ENCODE measurements at regions not wholly inside any gene's neighbourhood (a gene's known extent, or its start where the extent isn't known, plus 50 kb on each side); places are given as distances from the start of the nearest gene placed in this dataset.
"Not testable (repeated sequence)": the region's sequence is repeated elsewhere in the genome, so short reads cannot be mapped to it uniquely, and the experiment has no call there.

DNA sequence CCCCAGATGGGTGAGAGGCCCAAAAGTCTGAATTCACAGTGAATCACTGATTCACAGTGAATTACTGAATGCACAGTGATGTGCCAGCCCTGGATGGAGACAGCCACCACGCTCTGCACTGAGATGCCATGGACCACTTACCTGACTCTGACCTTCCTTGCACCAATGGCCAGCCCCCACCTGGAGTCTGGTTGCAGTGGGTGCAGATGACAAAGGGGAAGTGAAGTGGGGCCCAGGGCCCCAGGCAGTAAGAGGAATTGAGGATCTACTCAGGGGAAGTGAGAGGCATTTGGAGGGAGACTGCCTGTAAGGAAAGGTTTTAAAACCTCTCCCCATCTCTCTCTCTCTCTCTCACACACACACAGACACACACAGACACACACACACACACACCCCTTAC is 412.1 kb downstream of the CYLC2 start:
- DNase-seq (ENCODE audit: low spot score) = no peak

DNA sequence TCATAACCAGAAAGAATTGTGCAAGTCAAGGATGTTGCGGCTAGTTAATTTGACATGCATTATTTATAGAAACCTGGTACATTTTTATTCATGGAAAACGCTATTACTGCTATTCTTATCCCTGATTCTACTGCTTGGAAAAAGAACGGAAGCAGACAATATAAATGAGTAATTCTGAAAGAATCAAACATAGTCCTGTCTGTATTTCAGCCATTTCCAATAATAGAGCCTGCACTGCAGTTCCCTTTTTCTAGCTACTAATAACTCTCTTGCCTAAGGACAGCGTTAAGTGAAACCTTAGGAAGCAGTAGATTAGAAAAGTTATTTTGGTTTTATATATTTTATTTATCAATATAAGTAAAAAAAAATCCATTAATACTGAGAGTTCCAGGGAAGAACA is 414.9 kb downstream of the CYLC2 start:
- DNase-seq (ENCODE audit: low spot score) = no peak

DNA sequence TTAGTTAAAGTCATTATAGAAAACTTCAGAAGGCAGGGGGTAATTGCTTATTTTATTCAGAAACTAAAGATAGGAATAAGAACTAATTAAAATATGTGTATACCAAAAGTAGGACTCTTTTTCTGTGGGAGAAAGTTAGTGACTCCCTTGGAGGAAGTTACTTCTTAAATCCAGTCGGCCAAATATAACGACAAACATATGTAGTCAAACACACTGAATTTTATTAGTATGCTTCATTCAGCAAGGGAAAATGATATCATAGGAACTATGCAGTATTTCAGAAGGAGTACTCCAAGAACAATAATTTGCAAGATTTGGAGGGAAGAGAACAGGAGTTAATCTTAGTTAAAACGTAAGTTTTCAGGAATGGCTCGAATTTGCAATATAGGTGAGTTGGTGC is 432.6 kb downstream of the CYLC2 start:
- no peak for DNase-seq (ENCODE audit: low spot score)

DNA sequence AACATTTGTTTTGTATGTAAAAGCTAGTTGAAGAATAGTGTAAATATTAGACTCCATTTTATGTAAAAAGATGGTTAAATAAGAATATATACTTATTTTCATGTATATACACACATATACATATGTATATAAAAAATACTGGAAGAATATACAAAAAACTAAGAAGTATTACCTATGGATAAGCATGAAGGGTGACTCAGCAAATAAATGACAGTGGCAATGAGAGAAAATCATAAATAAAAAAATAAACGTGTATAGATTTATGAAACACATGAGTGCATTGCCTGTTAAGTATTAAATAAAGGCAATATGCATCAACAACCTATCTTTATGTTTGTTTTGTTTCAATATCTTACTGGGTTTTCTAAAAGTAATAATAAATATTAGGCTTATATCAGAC is 435.3 kb downstream of the CYLC2 start:
- DNase-seq (ENCODE audit: low spot score) = no peak

DNA sequence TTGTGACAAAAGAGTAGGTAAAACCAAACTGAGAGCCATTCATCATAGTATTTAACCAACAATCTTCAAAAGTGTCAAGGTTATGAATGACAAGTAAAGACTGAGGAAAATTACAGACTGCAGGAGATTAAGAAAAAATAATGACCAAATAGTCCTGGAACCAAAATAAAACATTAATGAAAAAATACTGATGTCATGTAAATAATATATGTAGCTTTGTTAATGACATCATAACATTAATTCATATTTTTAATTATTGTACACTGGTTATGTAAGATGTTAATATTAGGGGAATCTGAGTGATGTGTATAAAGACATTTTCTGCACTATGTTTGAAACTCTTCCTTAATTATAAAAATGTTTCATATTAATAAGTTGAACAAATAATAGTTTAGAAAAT is 436.7 kb downstream of the CYLC2 start:
- no peak for DNase-seq (ENCODE audit: low spot score)

DNA sequence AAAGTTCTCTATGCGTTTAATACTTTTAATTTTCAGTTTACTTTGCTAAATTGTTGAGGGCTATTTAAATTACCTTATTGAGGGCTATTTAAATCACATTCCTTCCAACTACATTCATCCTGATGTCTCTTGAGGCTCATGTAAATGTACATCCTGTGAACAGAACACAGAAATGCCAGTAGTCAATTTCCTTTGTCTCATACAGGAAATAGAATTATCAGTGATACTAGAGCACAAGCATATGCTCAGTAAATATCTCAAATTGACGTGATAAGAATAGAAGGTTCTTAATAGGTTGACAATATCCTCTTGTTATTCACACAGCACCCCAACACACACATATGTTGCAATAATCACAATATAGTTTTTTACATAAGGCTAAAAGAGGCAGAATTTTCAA is 449.0 kb downstream of the CYLC2 start:
- DNase-seq (ENCODE audit: low spot score) = no peak

DNA sequence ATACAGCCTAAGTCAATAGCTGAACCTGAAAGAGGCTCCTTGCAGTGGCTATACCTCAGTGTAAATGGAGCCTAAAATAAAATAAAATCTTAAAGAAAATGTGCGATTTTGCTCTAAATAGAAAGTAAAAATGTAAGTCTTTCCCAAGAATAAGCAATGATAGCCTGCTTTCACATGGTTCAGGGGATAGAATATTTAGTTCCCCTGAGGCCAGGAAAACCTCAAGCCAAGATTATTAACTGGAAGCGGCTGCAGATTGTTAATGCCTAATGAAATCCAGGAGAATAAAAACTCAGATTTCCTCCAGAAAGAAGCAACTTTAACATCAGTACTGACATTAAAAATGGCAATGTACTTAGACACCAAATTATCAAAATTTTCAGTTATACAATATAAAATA is 463.7 kb downstream of the CYLC2 start:
- DNase-seq (ENCODE audit: low spot score) = no peak

DNA sequence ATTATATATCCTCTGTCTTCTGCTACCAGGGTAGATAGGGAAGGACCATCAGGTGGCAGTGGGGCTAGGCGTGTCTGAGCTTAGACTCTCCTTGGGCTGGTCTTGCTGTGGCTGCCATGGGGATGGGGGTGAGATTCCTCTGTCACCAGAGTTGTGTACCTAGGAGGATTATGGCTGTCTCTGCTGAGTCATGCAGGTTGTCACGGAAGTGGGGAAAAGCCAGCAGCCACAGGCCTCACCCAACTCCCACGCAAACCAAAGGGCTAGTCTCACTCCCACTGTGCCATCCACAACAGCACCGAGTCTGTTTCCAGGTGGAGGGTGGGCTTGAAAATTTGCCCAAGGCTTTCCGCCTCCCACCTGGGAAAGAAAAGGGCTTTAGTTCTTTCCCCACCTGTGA is 476.1 kb downstream of the CYLC2 start:
- no peak for DNase-seq (ENCODE audit: low spot score)

DNA sequence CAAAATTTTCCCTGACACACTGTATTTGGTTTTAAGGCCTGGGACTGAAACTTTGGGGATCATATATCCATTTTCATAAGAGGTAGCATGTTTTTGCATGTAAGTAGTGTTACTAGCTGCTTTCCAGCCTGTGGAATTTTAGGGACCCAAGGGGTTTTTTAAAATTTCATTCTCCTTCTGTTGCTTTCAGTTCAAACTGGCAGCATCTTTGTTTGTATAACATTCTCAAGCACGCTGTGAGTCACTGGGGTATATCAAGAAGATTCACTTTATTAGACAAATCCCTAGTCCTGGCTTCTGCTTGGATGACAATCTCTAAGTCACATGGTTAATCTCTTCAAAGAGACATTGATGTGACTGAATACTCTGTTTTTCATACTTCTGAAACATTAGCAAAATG is 479.0 kb downstream of the CYLC2 start:
- DNase-seq (ENCODE audit: low spot score) = no peak

DNA sequence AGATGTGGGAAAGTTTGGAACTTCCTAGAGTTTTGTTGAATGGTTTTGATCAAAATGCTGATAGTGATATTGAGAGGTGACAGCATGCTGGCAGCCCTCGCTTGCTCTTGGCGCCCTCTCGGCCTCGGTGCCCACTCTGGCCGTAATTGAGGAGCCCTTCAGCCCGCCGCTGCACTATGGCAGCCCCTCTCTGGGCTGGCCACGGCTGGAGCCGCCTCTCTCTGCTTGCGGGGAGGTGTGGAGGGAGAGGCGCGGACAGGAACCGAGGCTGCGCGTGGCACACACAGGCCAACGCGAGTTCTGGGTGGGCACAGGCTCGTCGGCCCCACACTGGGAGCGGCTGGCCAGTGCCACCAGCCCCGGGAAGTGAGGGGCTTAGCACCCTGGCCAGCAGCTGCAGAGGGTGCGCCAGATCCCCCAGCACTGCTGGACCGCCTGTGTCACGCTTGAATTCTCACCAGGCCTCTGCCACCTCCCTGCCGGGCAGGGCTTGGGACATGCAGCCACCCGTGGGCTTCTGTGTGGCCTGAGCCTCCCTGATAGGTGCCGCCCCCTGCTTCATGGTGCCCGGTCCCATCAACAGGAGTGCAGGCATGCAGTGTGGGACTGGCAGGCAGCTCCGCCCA is 488.5 kb downstream of the CYLC2 start:
- DNase-seq (ENCODE audit: low spot score) = no peak

DNA sequence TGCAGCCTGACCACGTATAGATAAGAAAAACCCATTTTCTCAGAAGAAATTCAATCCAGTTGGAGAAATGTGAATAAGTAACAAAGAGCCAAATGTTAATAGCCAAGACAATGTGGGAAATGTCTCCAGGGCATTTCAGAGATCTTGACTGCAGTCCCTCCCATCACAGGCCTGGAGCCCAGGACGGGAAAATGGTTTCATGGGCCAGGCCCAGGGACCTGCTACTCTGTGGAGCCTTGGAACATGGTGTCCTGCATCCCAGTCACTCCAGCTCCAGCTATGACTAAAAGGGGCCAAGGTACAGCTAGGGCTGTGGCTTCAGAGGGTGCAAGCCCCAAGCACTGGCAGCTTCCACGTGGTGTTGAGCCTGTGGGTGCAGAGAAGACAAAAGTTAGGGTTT is 490.0 kb downstream of the CYLC2 start:
- DNase-seq (ENCODE audit: low spot score) = no peak

DNA sequence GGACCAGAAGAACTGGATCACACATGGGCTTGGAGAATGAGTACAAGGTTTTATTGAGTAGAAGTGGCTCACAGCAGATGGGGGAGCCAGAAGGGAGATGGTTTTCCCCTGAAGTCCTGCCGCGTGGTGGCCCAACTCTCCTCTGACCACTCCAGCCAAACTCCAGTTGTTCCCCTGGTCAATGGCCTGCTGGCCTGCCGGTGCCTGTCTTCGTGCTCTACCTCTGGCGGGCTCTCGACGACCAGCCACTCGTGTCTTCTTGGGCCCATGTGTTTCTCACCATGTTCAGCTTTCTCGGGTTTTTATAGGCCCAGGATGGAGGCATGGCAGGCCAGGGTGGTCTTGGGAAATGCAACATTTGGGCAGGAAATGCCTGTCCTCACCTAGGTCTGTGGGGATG is 519.6 kb downstream of the CYLC2 start:
- DNase-seq (ENCODE audit: low spot score) = no peak

DNA sequence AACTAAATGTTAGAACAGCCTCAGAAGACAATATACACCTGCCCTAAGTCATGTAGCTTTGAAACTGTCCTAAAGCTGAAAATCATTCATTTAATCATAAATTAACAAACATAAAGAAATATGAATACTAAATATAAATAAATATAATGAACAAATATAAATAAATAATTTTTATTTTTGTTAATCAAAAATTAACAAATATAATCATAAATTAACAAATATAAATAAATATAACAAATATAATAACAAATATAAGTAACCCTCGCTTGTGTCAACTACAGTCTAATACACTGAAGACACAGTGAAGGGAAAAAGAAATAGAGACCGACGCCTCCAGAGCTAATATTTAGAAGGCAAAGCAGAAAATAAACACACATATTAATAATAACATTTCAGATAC is 527.3 kb downstream of the CYLC2 start:
- DNase-seq (ENCODE audit: low spot score) = no peak

DNA sequence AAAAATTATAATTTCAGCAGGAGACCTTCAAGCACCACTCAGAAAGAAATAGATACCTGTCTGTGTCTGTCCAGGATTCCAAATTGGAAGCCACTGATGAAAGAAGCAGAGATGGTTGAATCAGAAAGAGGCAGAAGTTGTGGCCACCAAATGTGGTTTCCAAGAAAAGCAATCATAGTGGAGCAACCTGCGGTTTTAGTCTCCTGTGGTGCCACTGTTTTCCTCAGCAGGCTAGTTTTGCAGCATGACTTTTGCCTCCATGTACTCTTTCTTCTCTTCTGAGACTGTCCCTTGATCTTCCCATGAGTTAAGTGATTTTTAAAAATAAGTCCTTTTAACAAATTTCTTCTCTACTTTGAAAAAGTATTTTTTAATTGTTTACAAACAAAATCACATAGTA is 535.8 kb downstream of the CYLC2 start:
- no peak for DNase-seq (ENCODE audit: low spot score)

DNA sequence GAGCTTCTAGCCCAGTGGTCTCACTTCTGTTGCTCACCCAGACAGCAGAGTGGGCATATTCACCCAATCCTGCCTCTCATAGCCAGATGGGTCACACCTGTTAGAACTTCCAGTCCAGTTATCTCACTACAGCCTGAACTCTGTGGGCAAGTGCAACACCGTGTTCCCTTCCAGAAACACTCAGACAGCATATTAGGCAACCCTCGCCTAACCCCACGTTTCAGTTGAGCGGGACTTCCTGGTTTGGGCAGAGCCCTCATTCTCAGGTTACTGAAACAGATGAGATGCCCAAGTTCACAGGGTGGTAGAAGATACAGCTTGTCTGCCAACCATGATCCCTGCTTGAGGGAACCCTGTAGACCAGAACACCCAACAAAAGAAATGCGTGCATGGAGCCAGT is 538.2 kb downstream of the CYLC2 start:
- DNase-seq (ENCODE audit: low spot score) = no peak

DNA sequence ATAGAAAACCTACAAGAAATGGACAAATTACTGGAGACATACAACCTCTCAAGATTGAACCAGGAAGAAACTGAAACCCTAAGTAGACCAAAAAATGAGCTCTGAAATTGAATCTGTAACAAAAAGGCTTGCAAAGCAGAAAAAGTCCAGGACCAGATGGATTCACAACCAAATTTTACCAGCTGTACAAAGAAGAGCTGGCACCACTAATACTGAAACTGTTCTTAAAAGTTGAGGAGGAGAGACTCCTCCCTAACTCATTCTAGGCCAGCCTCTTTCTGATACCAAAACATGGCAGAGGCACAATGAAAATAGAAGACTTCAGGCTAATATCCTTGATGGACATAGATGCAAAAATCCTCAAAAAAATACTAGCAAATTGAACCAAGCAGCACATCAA is 542.3 kb downstream of the CYLC2 start:
- DNase-seq (ENCODE audit: low spot score) = no peak

DNA sequence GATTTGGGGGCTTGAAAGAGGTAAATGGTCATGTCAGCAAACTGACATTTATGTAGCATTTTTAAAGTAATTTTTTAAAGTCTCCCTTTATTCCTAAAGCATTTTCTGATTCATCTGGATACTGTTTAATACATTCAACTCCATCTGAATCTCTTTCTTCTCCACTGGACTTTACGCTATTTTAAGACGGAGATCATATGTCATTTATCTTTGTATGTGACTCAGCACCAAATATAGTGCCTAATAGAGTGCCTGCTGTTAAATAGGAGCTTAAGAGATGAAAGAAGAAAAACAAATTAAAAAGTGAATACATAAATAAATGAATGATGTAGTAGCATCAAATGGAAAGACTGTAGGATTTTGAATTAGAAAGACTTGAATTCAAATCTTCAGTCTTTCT is 548.8 kb upstream of the SMC2 start:
- no peak for DNase-seq (ENCODE audit: low spot score)

DNA sequence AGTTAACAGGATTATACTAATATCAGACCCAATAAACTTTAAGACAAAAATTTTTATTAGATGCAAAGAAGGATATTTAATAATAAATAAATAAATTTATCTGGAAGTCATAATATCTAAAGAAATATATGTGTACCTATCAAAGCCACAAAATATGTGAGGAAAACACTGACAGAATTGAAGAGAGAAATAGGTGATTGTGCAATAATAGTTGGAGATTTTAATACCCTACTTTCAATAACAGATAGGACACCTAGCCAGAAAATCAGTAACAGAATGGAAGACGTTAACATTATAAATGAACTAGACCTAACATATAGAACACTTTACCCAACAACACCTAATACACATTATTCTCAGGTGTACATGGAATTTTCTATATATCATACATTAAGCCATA is 541.4 kb upstream of the SMC2 start:
- DNase-seq (ENCODE audit: low spot score) = no peak

DNA sequence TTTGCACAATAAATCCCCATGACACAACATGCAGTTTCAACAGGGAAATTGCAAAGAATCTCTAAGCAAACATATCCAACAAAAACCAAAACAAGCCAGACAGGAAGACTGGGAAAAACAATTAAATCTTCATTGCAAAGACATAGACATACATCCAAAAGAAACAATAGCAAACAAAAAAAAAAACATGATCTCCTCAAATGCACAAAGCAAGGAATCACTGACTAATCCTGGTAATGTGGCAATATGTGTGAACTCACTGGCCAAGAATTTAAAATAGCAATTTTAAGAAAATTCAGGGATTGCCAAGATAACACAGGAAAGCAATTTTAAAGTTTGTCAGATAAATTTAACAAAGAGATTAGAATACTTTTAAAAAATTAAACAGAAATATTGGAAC is 520.1 kb upstream of the SMC2 start:
- DNase-seq (ENCODE audit: low spot score) = no peak

DNA sequence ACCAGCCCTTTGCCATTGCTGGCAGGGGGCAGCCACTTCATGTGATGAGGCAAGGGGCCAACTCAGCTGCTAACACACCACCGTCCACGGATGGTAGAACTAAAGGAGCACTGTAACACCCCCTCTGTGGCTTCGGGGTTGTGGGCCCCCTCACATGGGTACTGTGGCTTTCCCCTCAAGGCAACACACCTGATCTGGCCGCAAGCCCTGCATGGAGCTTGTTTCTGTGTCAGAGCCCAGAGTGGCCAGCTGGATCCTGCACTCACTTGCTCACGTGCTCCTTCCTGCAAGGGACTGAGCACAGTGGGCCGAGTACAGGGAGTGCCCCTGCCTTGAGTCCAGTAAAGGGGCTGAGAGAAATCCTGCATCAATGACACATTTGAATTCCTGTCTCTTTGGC is 507.4 kb upstream of the SMC2 start:
- no peak for DNase-seq (ENCODE audit: low spot score)

DNA sequence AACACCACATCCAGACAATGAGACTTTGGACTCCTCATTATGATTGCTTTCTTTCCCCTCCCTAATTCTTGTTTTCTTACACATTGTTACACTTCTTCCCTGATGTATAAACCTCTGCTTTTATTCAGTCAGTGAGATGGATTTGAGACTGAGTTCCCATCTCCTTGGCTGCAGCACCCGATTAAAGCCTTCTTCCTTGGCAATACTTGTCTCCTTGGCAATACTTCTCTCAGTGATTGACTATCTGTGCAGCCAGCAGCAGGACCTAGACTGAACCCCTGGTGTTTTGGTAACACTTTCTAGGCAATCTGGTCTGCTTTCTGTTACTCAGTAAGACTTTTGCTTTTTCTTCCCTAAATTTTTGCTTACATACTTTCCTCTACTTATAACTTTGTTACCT is 492.8 kb upstream of the SMC2 start:
- no peak for DNase-seq (ENCODE audit: low spot score)

DNA sequence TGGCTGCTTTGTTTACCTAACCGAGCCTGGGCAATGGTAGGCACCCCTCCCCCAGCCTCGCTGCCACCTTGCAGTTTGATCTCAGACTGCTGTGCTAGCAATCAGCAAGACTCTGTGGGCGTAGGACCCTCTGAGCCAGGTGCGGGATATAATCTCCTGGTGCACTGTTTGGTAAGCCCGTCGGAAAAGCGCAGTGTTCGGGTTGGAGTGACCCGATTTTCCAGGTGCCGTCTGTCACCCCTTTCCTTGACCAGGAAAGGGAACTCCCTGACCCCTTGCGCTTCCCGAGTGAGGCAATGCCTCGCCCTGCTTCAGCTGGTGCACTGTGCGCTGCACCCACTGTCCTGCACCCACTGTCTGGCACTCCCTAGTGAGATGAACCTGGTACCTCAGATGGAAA is 482.2 kb upstream of the SMC2 start:
- DNase-seq (ENCODE audit: low spot score) = not testable (repeated sequence)

DNA sequence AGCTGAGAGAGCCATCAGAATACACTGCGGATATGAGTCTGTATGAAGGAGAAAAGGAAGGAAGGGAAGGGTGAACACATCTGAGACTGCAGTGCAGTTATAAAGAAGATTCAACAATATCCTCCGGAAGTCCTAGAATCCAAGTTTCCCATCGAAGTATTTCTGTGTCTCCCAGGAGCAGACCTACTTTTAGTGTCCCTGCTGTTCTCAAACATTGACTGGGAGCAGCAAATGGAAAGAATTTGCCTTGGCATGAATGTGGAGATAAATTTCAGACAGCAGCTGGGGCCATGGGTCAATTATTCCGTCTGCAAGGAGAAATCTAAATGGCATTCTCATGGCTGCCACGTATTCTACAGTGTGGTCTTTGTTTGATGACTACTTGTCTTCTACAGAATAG is 478.1 kb upstream of the SMC2 start:
- DNase-seq (ENCODE audit: low spot score) = no peak

DNA sequence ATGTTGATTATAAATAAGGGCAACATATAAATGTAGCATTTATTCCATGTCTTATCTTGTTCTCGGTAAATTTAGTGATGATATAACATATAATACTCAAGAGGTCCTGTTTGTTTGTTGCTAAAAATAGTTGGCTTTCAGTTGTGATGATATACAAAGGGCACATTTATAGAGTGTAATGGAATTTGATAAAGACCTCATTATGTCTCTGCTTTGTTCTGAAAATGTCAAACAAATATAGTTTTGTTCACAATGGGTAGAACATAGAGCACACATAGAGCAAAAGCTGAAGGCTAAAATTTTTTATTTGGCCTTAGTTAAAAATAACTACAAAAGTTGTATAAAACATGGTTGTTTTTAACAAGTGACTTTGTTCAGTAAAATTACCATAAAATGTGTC is 477.1 kb upstream of the SMC2 start:
- no peak for DNase-seq (ENCODE audit: low spot score)

DNA sequence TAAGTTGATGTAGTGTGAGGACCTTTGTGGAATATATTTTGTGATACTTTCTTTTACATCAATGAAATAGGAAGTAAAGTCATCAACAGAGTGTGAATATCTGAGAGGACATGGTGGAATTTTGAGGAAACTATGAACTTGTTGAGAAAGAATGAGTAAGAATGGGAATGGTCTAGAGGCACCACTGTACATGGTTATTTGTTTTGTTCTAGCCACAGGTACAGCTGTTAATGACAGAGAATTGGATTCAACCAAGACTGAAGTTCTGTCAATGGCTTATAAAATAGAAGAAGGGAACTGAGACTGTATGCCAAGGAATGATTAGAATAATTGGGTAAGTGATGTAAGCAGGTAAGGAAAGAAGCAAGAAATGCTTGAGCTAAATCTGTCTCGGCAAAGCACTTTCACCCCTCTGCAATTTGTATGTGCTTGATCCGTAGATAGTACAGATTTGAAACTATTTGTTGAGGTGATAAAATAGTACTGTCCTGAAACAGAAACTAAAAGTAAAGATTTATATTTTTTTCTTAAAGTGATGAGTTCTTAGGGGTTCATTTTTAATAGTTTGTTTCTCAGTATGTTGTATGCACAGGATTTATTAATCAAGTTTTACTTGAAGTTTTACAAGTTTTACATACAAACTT is 468.8 kb upstream of the SMC2 start:
- no peak for DNase-seq (ENCODE audit: low spot score)

Measured in ecto neural progenitor cell (in vitro differentiated cells).